Right forelimb (tissue), 1 donor: ENCODE measurements at regions not wholly inside any gene's neighbourhood (a gene's known extent, or its start where the extent isn't known, plus 50 kb on each side); places are given as distances from the start of the nearest gene placed in this dataset.
"Not testable (repeated sequence)": the region's sequence is repeated elsewhere in the genome, so short reads cannot be mapped to it uniquely, and the experiment has no call there.

Source experiments
- DNase-seq: peaks from one replicate; pipeline ENCODE4 v3.0.0-alpha.2; 2018

DNA sequence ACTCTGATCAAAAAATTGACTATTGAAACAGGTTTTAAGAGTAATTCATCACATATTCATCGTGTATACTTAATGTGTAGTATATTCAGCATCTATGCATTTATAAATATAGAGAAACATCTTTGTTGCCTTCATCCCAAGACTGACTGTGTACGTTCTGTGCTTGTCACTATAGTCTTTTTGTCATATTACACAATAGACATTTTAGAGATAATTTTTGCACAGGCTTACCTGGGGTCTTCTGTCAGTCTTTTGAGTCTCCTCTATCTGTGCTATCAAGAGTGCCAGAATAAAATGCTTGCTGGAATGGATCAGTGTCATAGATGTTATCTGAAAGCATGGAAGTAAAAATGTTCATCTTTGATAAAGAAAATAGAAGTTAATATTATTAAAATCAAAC is 1047.7 kb upstream of the NRXN1 start:
- no peak for DNase-seq

DNA sequence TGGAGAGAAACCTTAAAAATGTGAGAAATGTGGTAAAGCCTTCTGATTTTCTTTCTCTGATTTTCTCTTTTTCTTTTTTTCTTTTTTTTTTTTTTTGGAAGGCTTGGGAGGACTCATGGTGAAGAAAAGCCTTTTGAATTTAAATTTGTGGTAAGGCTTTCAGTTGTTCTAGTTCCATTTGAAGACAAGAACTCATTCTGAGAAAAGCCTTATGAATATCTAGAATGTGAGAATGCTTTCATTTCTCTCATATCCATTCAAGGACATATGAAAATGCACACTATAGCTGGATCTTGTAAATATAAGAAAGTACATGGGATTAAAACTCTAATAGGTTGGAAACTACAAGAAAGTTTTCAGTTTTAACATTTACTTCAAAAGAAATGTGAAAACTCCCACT is 1045.2 kb upstream of the NRXN1 start:
- no peak for DNase-seq

DNA sequence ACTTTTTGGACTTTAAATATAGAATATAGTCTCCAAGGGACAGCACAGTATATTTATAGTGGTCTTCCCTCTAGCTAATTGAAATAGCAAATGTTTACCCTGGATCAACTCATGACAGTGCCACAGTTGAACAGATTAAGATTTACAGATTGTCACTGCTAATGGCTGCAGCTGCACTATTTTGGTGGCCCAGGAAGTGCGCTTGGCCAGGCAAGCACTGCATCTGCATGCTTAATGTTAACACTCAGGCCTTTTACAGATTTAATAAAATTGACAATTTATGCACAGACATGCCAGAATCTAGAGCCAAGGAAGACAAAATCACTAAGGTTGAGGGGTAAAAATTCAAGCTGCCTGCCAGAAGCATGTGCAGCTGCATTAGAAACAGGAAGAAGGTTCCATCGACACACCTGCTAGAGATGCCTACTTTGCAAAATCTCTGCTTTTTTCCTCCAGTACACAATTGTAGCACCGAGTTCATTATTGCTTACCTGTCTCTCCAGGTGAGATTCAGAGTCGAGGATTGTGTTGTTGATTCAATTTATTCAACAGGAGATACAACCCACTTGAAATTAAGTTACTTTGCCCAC is 1042.3 kb upstream of the NRXN1 start:
- DNase-seq: no peak

DNA sequence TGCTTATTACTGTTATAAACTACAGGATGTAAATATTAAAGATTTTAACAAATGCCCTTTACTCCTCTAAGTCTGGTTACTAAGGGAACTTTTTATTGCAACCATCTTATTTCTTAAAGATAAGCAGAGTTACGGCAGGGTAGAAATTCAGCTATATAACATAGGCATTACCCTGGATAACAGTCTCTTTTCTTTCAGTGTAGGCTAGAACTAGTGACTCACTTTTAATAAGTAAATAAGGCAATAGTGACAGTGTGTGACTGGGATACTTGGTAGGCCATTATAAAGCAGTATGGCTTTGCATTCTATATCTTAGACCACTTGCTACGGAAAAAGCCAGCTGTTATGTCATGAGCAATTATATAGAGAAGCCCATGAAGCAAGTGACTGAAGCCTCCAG is 1041.0 kb upstream of the NRXN1 start:
- no peak for DNase-seq

DNA sequence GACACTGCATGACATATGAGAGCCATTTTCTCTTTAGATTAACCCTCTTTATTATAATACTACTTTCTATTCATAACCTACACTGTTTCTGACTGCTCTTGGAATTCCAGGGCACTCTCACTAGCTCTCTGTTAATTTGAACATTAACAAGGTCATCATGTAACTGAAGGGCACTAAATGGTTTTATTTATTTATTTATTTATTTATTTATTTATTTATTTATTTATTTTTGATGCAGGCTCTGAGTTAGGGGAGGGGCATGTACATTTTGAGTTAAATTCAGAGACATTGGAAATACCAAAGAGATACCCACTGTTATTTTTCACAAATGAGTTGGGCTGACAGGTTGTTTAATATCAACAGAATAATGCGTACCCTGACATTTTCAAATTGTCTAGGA is 1038.7 kb upstream of the NRXN1 start:
- DNase-seq: no peak

DNA sequence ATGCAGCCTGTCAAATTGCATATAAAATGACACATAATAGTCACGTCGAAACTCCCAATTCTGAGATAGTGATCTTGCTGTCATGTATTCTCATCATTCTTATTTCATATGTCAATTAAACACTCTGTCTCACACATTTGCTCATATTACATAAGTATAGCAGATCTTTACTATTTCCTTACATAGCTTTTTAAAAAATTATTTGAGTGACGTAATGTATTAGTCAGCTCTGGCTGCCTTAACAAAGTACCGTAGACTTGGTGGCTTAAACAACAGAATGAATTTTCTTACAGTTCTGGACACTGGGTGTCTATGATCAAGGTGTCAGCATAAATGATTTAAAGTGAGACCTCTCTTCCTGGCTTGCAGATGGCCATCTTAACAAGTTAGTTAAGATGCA is 1032.3 kb upstream of the NRXN1 start:
- no peak for DNase-seq

DNA sequence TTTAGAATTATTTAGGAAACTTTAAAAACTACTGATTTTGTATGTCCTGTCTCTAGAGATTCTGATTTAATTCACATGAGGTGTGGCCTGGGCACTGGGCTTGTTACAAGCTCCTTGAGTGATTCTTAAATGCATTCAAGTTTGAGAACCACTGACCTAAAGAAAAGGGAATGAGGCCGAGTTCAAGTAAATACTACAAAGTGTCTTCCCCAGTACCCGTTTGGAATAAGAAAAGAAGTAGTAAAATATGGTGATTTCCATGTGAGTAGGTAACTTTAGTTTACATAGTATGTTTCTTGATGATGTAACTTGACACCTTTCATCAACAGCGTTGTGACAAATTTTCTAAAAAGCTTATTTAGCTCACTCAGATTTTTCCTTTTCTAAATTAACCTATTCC is 1022.9 kb upstream of the NRXN1 start:
- DNase-seq: no peak

DNA sequence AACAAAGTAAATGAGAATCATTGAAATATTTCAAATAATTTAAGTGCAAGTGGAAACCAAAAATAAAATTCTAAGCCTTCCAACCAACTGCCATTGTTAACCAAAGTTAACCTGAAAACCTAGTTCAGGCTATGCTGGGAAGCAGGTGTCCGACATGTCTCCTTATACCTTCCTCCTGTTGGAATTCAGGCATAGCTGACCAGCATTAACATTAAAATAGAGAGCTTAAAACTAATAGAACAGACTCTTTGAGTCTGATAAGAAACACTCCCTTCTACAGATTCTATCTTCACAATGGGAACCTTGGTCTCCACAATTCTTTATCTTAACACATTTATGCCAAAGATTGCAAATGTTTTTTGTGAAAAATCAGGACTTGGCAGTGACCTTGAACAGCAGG is 1004.9 kb upstream of the NRXN1 start:
- DNase-seq: no peak

DNA sequence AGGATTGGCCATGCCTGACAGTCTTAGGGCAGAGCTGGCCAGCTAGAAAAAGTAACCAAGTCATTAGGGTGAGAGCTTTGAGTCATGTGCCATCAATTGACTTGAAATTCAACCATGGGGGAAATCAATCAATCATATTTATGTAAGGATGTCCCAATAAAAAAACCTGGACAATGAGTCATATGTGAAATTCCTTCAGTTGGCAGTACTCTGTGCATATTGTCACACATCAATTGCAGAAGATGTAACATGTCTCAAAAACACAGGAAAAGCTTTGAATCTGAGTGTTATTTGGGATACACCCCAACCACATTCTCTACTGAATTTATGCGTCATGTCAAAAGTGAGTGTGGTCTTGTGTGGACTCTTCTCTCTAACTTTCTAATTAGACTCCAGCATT is 1004.1 kb upstream of the NRXN1 start:
- DNase-seq: no peak

DNA sequence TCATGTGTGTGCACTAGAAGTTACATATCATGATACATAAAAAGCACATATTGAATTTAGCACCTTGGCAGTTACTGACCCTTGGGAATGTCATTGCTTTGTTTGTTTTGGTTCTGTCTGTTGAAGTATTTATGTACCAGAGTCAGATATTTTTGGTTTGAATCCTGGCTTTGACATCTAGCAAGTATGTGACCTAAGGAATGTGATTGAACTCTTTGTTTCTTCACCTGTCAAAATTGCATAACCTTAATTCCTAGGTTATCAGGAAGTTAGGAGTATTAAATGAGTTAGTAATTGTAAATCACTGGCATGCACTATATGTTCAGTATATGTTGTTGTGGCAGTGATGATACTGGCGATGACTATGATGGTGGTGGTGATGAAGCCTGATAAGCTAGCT is 1003.5 kb upstream of the NRXN1 start:
- no peak for DNase-seq

DNA sequence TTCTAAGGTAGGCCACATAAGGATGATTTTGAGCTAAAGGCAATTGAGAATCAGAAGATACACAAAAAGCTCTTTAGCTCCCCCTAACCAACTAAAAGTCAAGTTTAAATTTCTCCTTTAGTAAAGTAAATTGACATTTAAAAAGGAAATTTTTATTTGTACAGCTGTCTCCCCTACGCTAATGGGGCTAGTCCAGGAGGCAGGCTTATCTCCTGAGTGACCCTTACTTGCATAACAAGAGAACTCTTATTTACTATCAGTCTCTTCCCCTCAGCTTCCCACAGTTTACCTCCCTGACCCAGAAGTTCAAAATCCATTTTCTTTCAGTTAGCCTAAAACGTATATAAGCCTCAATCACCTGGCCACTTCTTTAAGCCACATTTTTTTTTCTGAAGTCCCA is 1002.8 kb upstream of the NRXN1 start:
- DNase-seq: no peak

DNA sequence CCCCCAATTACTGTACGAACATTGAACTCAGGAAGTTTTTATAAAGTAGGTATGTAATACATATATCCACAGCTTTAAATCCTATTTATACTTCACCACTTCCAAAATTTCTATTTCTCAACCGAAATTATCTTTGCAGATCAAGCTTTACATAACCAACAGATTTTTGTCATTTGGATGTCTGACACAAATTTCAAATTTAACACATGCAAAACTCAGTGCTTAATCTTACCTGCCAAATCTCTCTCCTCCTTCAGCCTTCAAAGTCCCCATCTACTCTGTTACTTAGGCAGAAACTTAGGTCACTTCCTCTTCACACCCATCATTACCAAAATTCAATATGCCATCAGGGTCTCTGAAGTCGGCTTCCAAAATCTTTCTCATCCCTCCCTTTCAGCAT is 990.1 kb upstream of the NRXN1 start:
- no peak for DNase-seq

DNA sequence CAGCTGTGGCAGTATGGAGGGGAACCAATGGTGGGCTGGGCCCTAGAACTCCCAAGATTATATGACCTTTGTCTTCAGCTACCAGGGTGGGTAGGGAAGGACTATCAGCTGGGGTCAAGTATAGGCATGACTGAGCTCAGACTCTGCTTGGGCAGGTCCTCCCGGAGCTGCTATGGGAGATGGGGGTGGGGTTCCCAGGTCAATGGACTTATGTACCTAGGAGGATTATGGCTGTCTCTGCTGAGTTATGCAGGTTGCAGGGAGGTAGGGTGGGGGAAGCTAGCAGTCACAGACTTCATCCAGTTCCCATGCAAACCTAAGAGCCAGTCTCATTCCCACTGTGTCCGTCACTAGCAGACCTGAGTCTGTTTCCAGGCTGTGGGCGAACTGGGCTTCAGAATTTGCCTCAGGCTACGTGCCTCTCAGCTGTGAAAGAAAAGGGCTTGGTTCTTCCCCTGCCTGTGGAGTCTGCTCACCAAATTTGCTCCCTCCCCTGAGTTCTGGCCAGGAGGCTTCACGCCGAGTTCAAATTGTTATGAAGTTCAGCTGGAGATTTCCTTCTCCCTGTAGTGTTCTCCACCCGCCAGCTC is 985.8 kb upstream of the NRXN1 start:
- DNase-seq: no peak

DNA sequence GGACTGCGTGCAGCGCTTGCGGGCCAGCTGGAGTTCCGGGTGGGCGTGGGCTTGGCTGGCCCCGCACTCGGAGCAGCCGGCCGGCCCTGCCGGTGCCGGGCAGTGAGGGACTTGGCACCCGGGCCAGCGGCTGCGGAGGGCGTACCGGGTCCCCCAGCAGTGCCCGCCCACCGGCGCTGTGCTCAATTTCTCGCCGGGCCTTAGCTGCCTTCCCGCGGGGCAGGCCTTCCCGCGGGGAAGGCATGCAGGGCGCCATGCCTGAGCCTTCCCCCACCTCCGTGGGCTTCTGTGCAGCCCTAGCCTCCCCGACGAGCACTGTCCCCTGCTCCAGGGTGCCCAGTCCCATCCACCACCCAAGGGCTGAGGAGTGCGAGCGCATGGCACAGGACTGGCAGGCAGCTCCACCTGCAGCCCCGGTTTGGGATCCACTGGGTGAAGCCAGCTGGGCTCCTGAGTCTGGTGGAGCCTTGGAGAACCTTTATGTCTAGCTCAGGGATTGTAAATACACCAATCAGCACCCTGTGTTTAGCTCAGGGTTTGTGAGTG is 975.0 kb upstream of the NRXN1 start:
- not testable (repeated sequence) for DNase-seq

DNA sequence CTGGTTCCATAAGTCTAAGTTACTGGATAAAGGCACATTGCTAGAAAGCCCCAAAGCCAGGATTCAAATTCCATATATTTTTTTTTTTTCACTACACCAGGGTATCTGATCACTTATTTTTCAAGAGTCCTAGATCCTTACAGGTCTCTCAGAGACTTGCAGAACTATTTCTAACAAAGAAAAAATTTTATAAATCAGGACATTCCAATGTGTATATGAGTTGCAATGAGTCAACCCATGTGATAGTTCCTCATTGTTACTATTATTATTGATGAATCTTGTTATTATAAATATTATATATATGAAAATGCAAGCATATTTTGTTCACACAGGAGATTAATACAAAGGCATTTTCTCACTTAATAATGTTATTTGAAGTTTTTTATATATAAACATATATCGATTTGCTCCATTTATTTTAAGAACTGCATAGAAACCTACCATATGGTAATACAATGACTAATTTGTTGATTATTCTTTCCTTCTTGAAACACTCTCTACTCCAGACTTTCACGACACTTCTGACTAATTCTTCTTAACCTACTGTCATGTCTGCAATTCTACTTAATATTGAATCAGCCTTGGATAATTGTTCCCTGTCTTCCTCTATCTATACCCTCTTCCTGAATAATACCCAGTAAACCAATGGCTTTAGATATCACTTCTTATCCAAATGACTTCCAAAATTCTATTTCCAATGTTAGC is 968.4 kb upstream of the NRXN1 start:
- DNase-seq: no peak

DNA sequence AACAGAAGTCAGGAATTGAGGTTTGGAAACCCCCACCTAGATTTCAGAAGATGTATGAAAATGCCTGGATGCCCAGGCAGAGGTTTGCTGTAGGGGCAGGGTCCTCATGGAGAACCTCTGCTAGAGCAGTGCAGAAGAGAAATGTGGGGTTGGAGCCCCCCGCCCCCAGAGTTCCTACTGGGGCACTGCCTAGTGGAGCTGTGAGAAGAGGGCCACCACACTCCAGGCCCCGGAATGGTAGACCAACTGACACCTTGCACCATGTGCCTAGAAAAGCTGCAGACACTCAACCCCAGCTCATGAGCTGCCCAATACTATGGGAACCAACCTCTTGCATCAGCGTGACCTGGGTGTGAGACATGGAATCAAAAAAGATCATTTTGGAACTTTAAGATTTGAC is 967.0 kb upstream of the NRXN1 start:
- no peak for DNase-seq

DNA sequence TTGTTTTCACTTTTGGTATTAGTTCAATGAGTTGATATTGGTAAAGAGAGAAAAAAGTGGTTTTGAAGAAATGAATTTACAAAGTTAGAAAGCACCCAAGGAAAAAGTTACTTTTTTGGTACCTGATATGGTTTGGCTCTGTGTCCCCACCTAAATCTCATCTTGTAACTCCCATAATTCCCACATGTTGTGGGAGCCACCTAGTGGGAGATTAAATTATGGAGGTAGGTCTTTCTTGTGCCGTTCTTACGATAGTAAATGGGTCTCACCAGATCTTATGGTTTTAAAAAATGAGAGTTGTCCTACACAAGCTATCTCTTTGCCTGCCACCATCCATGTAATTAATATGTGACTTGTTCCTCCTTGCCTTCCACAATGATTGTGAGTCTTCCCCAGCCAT is 965.6 kb upstream of the NRXN1 start:
- no peak for DNase-seq

DNA sequence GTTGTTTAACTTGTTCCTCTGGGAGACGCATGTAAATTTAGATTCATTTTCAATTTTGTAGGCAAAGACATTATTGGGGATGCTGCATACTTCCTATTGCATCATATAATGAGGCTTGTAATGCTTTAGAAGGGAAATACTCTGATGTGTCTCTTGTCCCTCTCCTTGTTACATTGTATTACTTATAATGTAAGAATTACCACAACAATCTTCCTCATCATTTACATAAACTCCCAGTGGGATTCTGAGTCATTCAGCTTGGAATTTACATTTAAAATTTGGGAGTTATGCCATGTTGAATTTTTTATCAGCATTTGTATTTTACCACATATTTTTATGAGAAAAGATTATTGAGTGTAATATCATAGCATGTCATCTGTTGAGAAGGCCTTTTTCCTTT is 963.4 kb upstream of the NRXN1 start:
- DNase-seq: no peak

DNA sequence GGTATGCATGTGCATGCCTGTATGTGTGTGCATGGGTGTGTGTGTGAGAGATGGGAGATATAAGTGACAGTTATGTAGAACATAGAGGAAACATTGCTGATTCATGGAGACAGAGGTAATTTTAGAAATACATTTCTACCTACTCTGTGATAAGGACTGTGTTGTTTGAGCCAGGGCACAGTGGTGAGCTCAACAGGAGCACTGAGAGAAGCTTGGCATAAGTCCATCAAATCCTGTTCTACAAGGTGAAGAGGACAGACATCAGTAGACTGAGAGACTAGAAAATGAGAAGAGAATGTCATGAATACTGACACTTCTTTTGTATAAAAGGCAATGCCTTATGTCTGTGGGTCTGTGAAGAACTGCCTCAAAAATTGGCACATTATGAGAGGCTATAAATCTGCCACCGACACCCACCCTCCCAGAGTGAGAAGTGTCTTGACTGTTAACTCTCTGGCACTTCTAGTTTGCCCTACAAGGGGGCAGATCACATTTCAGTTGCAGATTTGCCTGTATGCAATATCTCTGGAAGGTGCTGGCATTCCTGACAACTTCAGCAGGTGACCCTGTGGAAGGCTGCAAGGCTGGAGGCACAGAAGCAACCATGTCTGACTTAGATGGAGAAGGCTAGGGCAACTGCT is 962.3 kb upstream of the NRXN1 start:
- no peak for DNase-seq

DNA sequence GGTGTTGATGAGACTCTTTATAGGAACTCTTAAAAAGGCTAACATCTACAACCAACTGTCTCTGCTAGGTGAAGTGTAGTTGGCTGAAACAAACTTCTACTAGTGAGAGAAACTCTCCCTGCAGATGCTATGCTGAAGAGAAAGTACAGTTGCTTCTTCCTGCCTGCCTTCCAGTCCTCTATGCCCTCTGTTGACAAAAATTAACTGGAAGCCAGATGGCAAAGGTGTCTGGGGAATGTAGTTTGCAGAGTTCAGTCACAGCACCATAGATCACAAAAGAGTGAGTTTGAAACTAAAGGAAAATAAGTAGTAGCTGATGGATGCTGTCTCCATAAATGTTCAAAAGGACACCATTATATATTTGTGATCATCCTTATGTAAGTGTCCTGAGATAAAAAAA is 958.8 kb upstream of the NRXN1 start:
- DNase-seq: no peak

DNA sequence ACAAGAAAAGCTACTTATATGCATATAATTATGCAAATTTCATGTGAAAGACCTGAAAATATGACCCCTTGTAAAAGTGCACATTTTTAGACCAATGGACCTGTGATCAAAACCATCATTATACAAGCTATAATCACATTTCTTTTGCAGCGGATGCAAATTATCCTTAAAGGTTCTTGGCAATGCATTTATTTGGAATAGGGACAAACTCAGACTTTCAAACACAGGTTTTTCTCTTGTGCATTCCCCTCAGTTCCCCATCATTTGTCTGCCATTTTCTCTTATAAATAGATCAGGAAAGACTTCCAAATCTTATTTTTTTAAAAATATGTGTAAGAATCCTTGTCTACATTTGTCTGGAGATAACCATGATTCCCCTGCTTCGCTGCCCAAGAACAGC is 954.2 kb upstream of the NRXN1 start:
- DNase-seq: no peak

DNA sequence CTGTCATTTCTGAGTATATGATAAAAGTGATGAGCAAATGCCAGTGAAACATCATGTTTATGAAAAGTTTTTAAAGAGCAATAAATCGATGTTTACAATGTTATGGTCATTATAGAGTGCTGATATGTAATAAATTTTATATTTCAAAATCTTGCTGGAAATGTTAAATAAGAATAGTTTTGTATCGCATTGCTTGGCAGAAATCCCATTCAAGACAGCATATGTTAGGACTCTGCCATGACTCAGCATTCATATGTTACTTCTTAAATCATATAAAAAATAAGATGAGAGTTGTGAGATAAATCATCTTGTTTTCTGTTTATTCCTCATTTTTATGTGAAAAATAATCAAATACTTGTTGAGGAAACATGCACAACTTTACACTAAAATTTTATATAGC is 949.9 kb upstream of the NRXN1 start:
- no peak for DNase-seq

DNA sequence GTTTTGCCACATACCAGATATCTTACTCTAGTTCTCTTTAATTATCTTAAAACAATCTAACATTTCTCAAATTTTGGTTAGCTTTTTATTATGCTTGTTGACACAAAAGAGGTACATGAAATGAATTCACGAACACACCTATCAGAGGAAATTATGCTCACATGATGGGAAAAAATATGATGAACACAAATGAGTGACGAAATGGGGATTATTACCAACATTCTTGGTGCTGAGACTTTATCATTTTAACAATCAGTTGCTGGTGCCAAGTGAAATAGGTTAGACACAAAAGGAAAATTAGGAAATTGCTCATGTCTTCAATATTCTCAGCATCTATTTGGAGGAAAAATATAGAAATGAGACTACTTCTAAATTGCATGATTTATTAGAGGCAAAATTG is 944.7 kb upstream of the NRXN1 start:
- DNase-seq: no peak

DNA sequence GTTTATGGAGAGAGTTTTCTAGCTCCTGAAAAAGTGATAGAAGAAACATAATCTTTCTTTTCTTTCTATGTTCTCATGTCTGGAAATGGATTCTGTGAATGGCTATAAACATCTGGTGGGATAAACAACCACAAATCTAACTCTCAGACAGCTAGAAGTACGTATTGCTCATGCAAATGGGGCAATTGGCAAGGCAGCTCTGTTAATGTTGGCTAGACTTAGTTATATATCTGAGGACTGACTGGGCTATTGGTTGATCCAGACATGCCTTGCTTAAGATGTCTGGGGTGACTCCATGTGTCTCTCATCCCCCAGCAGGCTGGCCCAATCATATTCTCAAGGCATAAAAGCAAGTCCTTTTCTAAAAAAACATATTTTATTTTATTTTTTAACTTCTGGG is 939.2 kb upstream of the NRXN1 start:
- no peak for DNase-seq
